ENCODE measurements at regions not wholly inside any gene's neighbourhood (a gene's known extent, or its start where the extent isn't known, plus 50 kb on each side); places are given as distances from the start of the nearest gene placed in this dataset.

DNA sequence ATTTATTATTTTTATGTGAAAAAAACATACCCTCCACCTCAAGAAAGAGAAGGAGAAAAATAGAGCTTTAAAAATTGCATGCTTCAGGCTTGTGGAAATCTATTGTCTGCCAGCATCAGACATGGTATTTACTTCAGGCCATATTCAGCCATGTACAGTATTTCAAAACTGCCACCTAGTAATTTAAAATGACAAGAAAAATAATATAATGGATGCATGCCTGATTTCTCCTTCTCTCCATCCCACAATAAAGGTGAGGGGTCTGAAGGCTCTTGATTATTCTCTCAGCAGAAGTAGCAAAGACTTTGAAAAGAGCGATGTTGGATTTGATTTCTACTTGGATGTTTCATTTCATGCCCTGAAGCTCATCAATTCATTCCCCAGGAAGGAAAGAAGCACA is 250.7 kb downstream of the TBC1D4 start:
- in situ Hi-C loops (cut with MboI; ENCODE audit: low sequenced_read_pairs in 4 of 4), result no loop called here

GRCh38 chr13:75226733-75227435 is 255.1 kb downstream of the TBC1D4 start:
- no peak overlapping the region for H3K4me3 ChIP-seq
- ATAC-seq, result no peak
- no peak for TF ChIP-seq POLR2A (IDR thresholded peaks at IDR 0.05)
- TF ChIP-seq CTCF (IDR thresholded peaks at IDR 0.05 in 4 of 5, conservative IDR thresholded peaks at IDR 0.05 in 1 of 5), result no peak

More for the DNA sequence above, 250.7 kb downstream of the TBC1D4 start:
- Histone ChIP-seq H3K36me3 (no peaks in the 10 kb centered on the region), H3K9me3 (no peaks in the 10 kb centered on the region), H3K27ac (no peak overlapping the region), H3K27me3 (no peaks in the 10 kb centered on the region), H3K4me1 (peaks cover 0 to 3% of the 10 kb centered on the region in 2 donors), H3K4me3 (no peak overlapping the region)
- no peak for ATAC-seq
- TF ChIP-seq POLR2A (IDR thresholded peaks at IDR 0.05) (no peak), CTCF (IDR thresholded peaks at IDR 0.05 in 4 of 5, conservative IDR thresholded peaks at IDR 0.05 in 1 of 5) (no peak)
- DNase-seq, result no peak
- intact Hi-C loops (cut with DNase I; ENCODE audit: low total_unique reads), result no loop called here

DNA sequence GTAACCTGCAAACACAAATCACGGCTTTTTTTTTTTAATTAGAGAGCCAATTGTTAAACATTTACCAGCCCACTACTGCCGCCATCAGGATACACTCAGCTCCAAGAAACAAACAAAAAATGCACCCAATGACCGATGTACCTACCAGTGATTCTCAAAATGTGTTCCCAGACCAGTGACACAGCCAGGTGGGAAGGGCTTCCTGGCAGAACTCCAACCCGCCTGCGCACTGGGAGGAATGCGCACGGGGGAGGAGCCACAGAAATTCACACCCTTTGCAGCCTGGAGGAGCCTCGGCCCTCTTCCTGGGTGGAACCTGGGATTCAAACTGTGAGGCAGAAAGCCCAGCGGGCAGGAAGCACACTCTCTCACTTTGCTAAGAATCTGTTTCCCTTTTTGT is 255.9 kb downstream of the TBC1D4 start:
- Histone ChIP-seq H3K27ac (no peak overlapping the region), H3K36me3 (no peaks in the 10 kb centered on the region), H3K4me1 (peaks cover 0 to 3% of the 10 kb centered on the region in 2 donors), H3K4me3 (no peak overlapping the region), H3K27me3 (no peaks in the 10 kb centered on the region), H3K9me3 (no peaks in the 10 kb centered on the region)
- no peak for DNase-seq
- TF ChIP-seq CTCF (IDR thresholded peaks at IDR 0.05 in 4 of 5, conservative IDR thresholded peaks at IDR 0.05 in 1 of 5) (no peak), POLR2A (IDR thresholded peaks at IDR 0.05) (no peak)
- intact Hi-C loops (cut with DNase I; ENCODE audit: low total_unique reads), result no loop called here
- in situ Hi-C loops (cut with MboI; ENCODE audit: low sequenced_read_pairs in 4 of 4), result no loop called here
- ATAC-seq, result no peak

More at GRCh38 chr13:75226733-75227435, 255.1 kb downstream of the TBC1D4 start:
- no peak overlapping the region for H3K27ac ChIP-seq
- no peak for DNase-seq
- H3K4me1 ChIP-seq, result peaks cover 0 to 3% of the 10 kb centered on the region in 2 donors
- no peaks in the 10 kb centered on the region for H3K36me3 ChIP-seq
- no peaks in the 10 kb centered on the region for H3K27me3 ChIP-seq
- intact Hi-C loops (cut with DNase I; ENCODE audit: low total_unique reads) (no loop called here), in situ Hi-C loops (cut with MboI; ENCODE audit: low sequenced_read_pairs in 4 of 4) (no loop called here)
- no peaks in the 10 kb centered on the region for H3K9me3 ChIP-seq

DNA sequence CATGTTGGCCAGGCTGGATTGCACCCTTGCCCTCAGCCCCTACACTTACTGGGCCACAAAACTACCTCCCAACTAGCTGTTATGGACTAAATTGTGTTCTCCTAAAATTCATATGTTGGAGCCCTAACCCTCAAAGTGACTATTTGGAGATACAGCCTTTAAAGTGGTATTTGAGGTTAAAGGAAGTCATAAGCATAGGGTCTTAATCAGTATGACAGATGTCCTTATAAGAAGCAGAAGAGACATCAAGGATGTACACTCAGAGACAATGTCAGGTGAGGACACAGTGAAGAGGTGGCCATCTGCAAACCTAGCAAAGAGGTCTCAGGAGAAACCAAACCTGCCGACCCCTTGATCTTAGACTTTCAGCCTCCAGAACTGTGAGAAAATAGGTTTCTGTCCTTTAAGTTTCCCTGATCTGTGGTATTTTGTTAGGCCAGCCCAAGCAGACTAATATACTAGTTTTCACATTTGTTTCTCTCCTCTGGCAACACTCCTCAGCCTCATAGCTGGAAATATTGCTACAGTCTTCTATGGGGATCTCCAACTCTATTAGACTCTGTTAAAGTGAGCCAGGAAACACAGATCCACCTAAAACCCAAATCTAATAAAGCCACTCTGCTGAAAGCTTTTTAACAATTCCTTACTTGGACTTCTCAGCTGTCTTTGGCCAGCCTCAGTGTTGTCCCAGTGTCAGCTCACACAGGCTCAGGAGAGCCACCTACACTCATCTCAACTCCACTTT is 256.5 kb downstream of the TBC1D4 start:
- no peak for TF ChIP-seq POLR2A (IDR thresholded peaks at IDR 0.05)
- TF ChIP-seq CTCF (IDR thresholded peaks at IDR 0.05 in 4 of 5, conservative IDR thresholded peaks at IDR 0.05 in 1 of 5), result no peak
- H3K27ac ChIP-seq, result no peak overlapping the region
- no peak for DNase-seq
- H3K4me1 ChIP-seq, result peaks cover 0 to 3% of the 10 kb centered on the region in 2 donors
- no peak for ATAC-seq
- no peak overlapping the region for H3K4me3 ChIP-seq
- no peaks in the 10 kb centered on the region for H3K27me3 ChIP-seq
- intact Hi-C loops (cut with DNase I; ENCODE audit: low total_unique reads) (no loop called here), in situ Hi-C loops (cut with MboI; ENCODE audit: low sequenced_read_pairs in 4 of 4) (no loop called here)
- no peaks in the 10 kb centered on the region for H3K36me3 ChIP-seq
- no peaks in the 10 kb centered on the region for H3K9me3 ChIP-seq

Data from gastrocnemius medialis (tissue), 4 donors.